CD14-positive monocyte (primary cell): ENCODE measurements at regions not wholly inside any gene's neighbourhood (a gene's known extent, or its start where the extent isn't known, plus 50 kb on each side); places are given as distances from the start of the nearest gene placed in this dataset.

Source experiments
- DNase-seq, 3 donors: peaks; one replicate each; pipeline ENCODE4 v3.0.0-alpha.2; 2011 to 2022
- H2AFZ ChIP-seq: 2 replicates; pipeline ENCODE4 v1.6.0; 2012; ENCODE audit warnings: mild to moderate bottlenecking, low read depth, low read length, inconsistent platforms; ENCODE audit not compliant: insufficient read depth, poor library complexity, severe bottlenecking
- H3K27ac ChIP-seq, 2 donors: 1 replicate in 1 of 2; 2 replicates in 1 of 2; pipeline ENCODE4 v1.5.1; 2012 to 2013; ENCODE audit warnings: low read length in 2 of 2, control low read depth in 1 of 2, inconsistent platforms in 1 of 2, low read depth in 1 of 2, mild to moderate bottlenecking in 1 of 2
- H3K27me3 ChIP-seq, 2 donors: one replicate each; pipeline versions ENCODE4 v1.6.0 to v1.6.1; 2011 to 2013; ENCODE audit warnings: low read length in 2 of 2; ENCODE audit not compliant: control insufficient read depth in 2 of 2, insufficient read depth in 2 of 2
- H3K36me3 ChIP-seq, 2 donors: replicated peaks in 1 of 2; 1 replicate in 1 of 2; 2 replicates in 1 of 2; pipeline versions ENCODE4 v1.5.1 to v1.6.1; 2012 to 2013; ENCODE audit warnings: low read length in 2 of 2, control low read depth in 1 of 2, inconsistent platforms in 1 of 2, mild to moderate bottlenecking in 1 of 2; ENCODE audit not compliant: insufficient read depth in 2 of 2, control insufficient read depth in 1 of 2
- H3K4me1 ChIP-seq, 2 donors: 1 replicate in 1 of 2; 2 replicates in 1 of 2; pipeline versions ENCODE4 v1.5.1 to v1.6.1; 2012 to 2013; ENCODE audit warnings: low read length in 2 of 2, control low read depth in 1 of 2, inconsistent platforms in 1 of 2, mild to moderate bottlenecking in 1 of 2, moderate library complexity in 1 of 2; ENCODE audit not compliant: insufficient read depth in 2 of 2, control insufficient read depth in 1 of 2
- H3K4me2 ChIP-seq: replicated peaks from 2 replicates; pipeline ENCODE3; 2012; ENCODE audit warnings: low read length, moderate library complexity, mild to moderate bottlenecking; ENCODE audit not compliant: poor library complexity, severe bottlenecking; ENCODE audit errors: extremely low read depth
- H3K4me3 ChIP-seq, 3 experiments: fragments of 200-600 bp in 1 of 3; sonication (generic) in 1 of 3; replicated peaks in 1 of 3; 1 replicate in 2 of 3; 2 replicates in 1 of 3; pipeline ENCODE4 v1.5.1; 2011 to 2013; ENCODE audit warnings: low read length in 3 of 3, mild to moderate bottlenecking in 3 of 3, control low read depth in 2 of 3, low read depth in 2 of 3, inconsistent platforms in 1 of 3, moderate library complexity in 1 of 3
- H3K79me2 ChIP-seq: 2 replicates; pipeline ENCODE4 v1.6.0; 2012; ENCODE audit warnings: mild to moderate bottlenecking, control low read depth, inconsistent platforms, low read length, moderate library complexity; ENCODE audit not compliant: insufficient read depth
- H3K9ac ChIP-seq: 2 replicates; pipeline ENCODE4 v1.6.0; 2017; ENCODE audit warnings: low read length, mild to moderate bottlenecking; ENCODE audit not compliant: insufficient read depth, poor library complexity, severe bottlenecking
- H3K9me3 ChIP-seq, 2 donors: replicated peaks in 1 of 2; 1 replicate in 1 of 2; 2 replicates in 1 of 2; pipeline versions ENCODE4 v1.5.1 to v1.6.1; 2012 to 2013; ENCODE audit warnings: low read length in 2 of 2, control low read depth in 1 of 2; ENCODE audit not compliant: control insufficient read depth in 1 of 2, insufficient read depth in 1 of 2
- H4K20me1 ChIP-seq: 2 replicates; pipeline ENCODE4 v1.6.0; 2012; ENCODE audit warnings: mild to moderate bottlenecking, low read length, control low read depth, moderate library complexity; ENCODE audit not compliant: insufficient read depth
- H3K27ac Mint-ChIP-seq, 7 donors: one replicate each; pipeline ENCODE4 v1.8.0; 2020; ENCODE audit warnings: mild to moderate bottlenecking in 7 of 7, mixed read lengths in 7 of 7, moderate library complexity in 6 of 7, inconsistent platforms in 2 of 7
- H3K27me3 Mint-ChIP-seq, 3 donors: one replicate each; pipeline ENCODE4 v1.8.0; 2021 to 2022; ENCODE audit warnings: low read depth in 3 of 3, mild to moderate bottlenecking in 3 of 3, mixed read lengths in 3 of 3, moderate library complexity in 3 of 3, inconsistent platforms in 1 of 3
- H3K36me3 Mint-ChIP-seq, 2 donors: one replicate each; pipeline ENCODE4 v1.8.0; 2020; ENCODE audit warnings: mixed read lengths in 2 of 2, inconsistent platforms in 1 of 2, mild to moderate bottlenecking in 1 of 2
- H3K4me1 Mint-ChIP-seq: one replicate; pipeline ENCODE4 v1.8.0; 2020; ENCODE audit warnings: mild to moderate bottlenecking, mixed read lengths
- H3K4me3 Mint-ChIP-seq, 2 donors: one replicate each; pipeline ENCODE4 v1.8.0; 2020; ENCODE audit warnings: mild to moderate bottlenecking in 2 of 2, mixed read lengths in 2 of 2, moderate library complexity in 1 of 2
- H3K9me3 Mint-ChIP-seq, 7 donors: one replicate each; pipeline ENCODE4 v1.8.0; 2020 to 2022; ENCODE audit warnings: mixed read lengths in 7 of 7, mild to moderate bottlenecking in 6 of 7, moderate library complexity in 6 of 7, inconsistent platforms in 2 of 7
- CTCF ChIP-seq: fragments of 200-600 bp; IDR thresholded peaks from one replicate; pipeline ENCODE4 v1.8.0; 2022; ENCODE audit warnings: antibody characterized with exemption, mild to moderate bottlenecking
- WGBS: methylation state at CpG from one replicate; pipeline ENCODE4 v1.1.5; 2013; ENCODE audit warnings: missing lambda C conversion rate; ENCODE audit not compliant: insufficient coverage; 5-methylcytosine and 5-hydroxymethylcytosine counted together
- intact Hi-C, 2 donors: fragments of 100-400 bp; cut with micrococcal nuclease; formaldehyde crosslinking; loops; one replicate each; pipeline versions ENCODE4 v1.15.0 to v1.15.1; 2023

DNA sequence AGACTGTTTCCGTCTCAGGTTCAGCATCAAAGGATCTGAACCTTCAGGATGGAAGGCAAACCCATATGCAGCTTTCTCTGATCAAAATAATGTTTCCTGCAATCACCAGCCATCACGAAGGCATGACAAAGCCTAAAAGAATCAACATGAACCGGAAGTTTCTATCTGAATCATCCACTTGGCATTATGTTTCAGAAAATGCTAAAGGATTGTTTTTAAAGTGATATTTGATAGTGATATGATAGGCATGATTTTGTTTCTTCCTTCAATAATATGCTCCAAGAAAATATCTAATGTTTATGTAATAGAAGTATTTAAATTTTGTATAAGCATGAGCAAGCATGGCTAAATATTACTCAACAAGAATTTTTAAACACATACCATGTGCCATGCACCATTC lies 219.6 kb downstream of the PLK2 start:
- DNase-seq: no peak
- intact Hi-C loops: no loop called here
- H3K36me3 ChIP-seq: no peaks in the 10 kb centered on the region
- peaks cover 0 to 4% (median 1%) of the 10 kb centered on the region in 7 donors for H3K9me3 Mint-ChIP-seq
- H3K4me1 ChIP-seq: peaks cover 31 to 34% of the 10 kb centered on the region in 2 donors
- H3K4me2 ChIP-seq: no peak overlapping the region
- H3K27me3 ChIP-seq: no peaks in the 10 kb centered on the region
- no peaks in the 10 kb centered on the region for H3K79me2 ChIP-seq
- H3K27ac ChIP-seq: no peak overlapping the region
- no peak overlapping the region for H2AFZ ChIP-seq
- H4K20me1 ChIP-seq: no peaks in the 10 kb centered on the region
- 98% methylated on average over 3 of the region's 3 CpGs for WGBS
- H3K9me3 ChIP-seq: peaks cover 0 to 3% of the 10 kb centered on the region in 2 donors
- peaks cover 34% of the 10 kb centered on the region for H3K4me1 Mint-ChIP-seq
- H3K4me3 Mint-ChIP-seq: no peak overlapping the region
- H3K4me3 ChIP-seq: no peak overlapping the region
- no peak for TF ChIP-seq CTCF
- no peaks in the 10 kb centered on the region for H3K36me3 Mint-ChIP-seq
- no peak overlapping the region for H3K9ac ChIP-seq
- H3K27me3 Mint-ChIP-seq: no peaks in the 10 kb centered on the region
- H3K27ac Mint-ChIP-seq: peak overlapping the region in 1 of 7 donors; percentile 1

DNA sequence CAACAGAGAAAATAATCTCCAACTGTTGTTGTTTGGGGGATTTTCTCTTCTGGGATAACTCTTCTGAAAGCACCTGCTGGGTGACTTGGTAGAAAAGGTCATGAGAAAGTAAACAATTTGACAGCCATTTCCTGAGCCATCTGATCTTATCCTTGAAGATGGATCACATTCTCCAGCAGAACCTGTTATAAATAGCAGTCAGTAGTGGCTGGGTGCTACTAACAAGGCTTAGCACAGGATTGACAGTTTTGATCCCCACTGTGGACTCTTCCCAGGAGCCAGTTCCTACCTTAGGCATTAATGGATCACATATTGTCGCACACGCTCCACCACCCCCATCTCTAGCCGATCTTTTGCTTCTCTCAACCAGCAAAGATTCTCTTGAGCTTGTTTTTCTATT lies 220.2 kb downstream of the PLK2 start:
- no peak for DNase-seq
- H3K27me3 Mint-ChIP-seq: no peaks in the 10 kb centered on the region
- no peaks in the 10 kb centered on the region for H3K36me3 ChIP-seq
- H3K36me3 Mint-ChIP-seq: no peaks in the 10 kb centered on the region
- no peak overlapping the region for H3K4me3 ChIP-seq
- H3K4me2 ChIP-seq: no peak overlapping the region
- peaks cover 34% of the 10 kb centered on the region for H3K4me1 Mint-ChIP-seq
- H3K4me3 Mint-ChIP-seq: no peak overlapping the region
- peak overlapping the region in 1 of 2 donors; percentile 57 for H3K27ac ChIP-seq
- intact Hi-C loops: no loop called here
- H3K9ac ChIP-seq: no peak overlapping the region
- H3K4me1 ChIP-seq: peaks cover 27 to 35% of the 10 kb centered on the region in 2 donors
- H3K79me2 ChIP-seq: no peaks in the 10 kb centered on the region
- H3K27ac Mint-ChIP-seq: peak overlapping the region in 2 of 7 donors; percentile 38 to 65
- H2AFZ ChIP-seq: no peak overlapping the region
- peaks cover 0 to 3% (median 1%) of the 10 kb centered on the region in 7 donors for H3K9me3 Mint-ChIP-seq
- H3K9me3 ChIP-seq: peaks cover 0 to 3% of the 10 kb centered on the region in 2 donors
- no peaks in the 10 kb centered on the region for H4K20me1 ChIP-seq
- H3K27me3 ChIP-seq: no peaks in the 10 kb centered on the region
- TF ChIP-seq CTCF: no peak
- WGBS: no CpG with 5 or more reads among the region's 3 CpGs
